ENCODE measurements at regions not wholly inside any gene's neighbourhood (a gene's known extent, or its start where the extent isn't known, plus 50 kb on each side); places are given as distances from the start of the nearest gene placed in this dataset.
"Not testable (repeated sequence)": the region's sequence is repeated elsewhere in the genome, so short reads cannot be mapped to it uniquely, and the experiment has no call there.

DNA sequence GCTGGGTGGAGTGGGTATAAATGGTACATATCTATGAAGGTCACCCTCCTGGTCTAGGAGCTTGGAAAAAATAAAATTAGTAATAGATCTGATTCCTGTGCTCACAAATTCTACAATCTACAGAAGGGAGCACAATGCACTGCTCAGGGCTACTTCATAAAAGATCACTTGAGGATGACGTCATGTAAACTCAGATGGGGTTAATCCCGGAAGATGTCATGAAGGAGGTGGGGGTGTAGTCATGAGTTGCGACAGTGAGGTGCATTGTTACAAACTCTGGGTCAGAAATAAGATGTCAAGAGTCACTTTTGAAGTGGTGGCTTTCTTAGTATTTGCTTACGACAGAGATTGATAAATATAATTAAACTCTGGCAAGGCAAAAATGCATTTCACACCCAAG is 68.2 kb downstream of the LHX9 start:
- no peak for DNase-seq (ENCODE audit: low spot score)

DNA sequence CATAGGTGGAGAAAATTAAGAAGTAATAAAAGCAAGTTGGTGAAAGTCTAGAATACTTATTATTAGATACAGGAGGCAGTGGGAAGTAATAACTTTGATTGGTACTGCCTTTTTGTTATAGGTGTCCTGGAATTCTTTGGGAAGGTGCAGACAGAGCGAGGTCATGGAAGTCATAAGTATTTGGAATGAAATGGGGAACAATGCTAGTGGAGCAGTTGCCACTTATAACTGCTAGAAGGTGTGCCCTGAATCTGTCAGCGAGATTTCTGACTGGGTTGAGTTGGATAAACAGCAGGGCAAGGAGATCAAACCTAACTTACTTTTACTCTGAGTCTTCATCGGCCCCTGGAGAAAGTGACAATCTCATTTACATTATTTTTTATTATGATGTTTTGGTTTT is 69.6 kb downstream of the LHX9 start:
- no peak for DNase-seq (ENCODE audit: low spot score)

DNA sequence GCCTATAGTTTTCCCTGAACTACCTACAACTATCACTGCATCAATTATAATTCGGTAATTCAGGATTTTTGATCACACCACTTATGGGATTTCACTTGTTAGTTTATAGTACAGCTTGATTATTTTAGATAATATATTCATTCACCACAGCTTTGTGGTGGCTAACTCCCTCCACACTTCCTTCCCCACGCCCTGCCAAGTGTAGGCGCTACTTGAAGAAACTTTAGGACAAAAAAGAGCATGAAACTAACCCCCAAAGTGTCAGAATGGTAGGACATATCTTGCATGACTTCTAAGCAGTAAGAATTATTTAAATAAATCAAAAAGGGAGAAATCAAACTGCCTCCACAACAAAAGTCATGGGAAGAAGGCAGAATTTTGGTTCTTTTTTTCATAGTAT is 70.1 kb downstream of the LHX9 start:
- DNase-seq (ENCODE audit: low spot score), result no peak

DNA sequence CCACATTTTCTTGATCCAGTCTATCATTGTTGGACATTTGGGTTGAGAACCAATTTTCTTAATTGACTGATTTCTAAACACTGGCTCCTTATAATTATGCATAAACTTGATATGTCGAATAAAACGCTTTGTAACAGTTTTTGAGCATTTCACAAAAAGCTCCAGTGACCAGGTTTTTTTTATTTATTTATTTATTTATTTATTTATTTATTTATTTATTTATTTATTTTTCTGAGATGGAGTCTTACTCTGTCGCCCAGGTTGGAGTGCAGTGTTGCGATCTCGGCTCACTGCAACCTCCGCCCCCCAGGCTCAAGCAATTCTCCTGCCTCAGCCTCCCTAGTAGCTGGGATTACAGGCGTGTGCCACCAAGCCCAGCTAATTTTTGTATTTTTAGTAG is 71.4 kb downstream of the LHX9 start:
- DNase-seq (ENCODE audit: low spot score), result not testable (repeated sequence)

DNA sequence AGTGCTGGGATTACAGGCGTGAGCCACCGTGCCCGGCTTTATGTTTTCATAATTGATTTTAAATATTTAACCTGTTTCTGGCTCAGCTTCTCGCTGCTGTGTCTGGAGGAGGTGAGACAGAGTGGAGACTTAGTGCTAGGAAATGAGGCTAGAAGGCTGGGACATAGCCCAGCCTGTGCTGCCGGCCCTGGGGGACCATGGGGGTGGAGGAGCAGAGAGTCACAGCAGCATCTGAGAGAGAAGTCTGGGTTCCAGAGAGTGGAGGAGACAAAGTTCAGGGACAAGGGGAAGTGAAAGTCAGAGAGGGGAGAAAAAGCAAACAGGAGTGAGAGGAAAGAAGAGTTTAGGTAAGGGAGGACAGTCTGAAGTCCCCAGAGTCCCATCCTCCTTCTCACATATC is 71.9 kb downstream of the LHX9 start:
- no peak for DNase-seq (ENCODE audit: low spot score)

DNA sequence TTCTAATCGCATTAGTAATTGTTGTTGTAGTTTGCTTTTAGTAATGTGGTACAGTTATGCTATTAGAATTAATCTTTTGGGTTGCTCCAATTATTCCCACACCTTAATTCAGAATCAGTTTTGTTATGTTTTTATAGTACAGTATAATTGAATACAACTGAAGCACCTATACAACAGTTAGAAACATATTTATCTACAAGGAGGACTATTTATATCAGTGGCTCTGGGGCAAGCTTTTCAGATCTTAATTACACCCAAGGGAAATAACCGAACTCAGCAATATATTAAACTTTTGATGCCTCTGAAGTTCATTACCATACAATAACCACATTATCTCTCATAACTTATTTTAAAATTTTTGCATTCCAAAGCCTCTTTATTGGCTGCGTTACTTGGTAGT is 74.4 kb downstream of the LHX9 start:
- DNase-seq (ENCODE audit: low spot score), result no peak

DNA sequence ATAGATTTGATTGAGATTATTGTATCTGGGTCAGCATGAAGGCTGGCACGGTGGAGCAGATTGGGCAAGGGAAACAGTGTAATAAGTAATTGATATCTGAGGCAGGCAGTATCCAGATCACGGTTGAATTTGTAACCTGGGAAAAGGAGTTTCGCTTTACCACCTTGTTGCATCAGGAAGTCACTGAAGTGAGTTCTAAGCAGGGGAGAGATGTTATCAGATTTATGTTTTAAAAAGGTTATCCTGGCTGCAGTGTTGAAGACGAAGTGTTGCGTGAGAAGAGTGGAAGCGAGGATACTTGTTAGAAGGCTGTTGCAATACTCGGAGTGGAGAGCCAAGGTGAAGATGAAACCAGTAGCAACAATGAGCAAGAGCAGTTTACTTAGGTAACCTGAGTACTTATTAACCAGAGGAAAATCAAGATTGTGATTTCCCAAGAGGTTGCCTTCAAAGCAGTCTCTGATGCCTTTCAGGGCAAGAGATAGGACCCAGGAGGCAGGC is 77.8 kb downstream of the LHX9 start:
- DNase-seq (ENCODE audit: low spot score), result no peak

DNA sequence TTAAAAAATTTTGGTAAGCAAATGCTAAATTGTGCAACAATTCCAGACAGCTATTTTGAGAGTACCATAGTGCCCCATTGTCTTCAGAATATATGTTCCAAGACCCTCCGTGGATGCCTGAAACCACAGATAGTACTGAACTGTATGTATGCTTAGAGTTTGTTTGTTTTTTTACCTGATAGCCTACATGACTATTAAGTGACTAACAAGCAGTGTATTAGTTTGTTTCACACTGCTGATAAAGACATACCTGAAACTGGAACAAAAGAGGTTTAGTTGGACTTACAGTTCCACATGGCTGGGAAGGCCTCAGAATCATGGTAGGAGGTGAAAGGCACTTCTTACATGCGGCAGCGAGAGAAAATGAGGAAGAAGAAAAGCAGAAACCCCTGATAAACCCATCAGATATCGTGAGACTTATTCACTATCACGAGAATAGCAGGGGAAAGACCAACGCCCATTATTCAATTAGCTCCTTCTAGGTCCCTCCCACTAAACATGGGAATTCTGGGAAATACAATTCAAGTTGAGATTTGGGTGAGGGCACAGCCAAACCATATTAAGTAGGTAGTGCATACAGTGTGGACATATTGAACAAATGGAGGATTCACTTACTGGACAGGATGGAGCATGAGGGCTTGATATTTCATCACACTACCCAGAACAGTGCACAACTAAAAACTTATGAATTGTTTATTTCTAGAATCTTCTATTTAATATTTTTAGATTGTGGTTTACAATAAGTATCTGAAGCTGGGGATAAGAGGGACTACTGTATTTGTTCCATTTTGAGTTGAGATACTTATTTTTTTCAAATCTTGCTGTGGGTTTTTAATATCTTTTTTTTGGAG is 78.5 kb downstream of the LHX9 start:
- DNase-seq (ENCODE audit: low spot score), result no peak

DNA sequence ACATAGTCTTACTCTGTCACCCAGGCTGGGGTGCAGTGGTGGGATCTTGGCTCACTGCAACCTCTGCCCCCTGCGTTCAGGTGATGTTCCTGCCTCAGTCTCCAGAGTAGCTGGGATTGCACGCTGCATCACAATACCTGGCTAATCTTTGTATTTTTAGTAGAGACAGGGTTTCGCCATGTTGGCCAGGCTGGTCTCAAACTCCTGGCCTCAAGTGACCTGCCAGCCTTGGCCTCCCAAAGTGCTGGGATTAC is 79.0 kb downstream of the LHX9 start:
- not testable (repeated sequence) for DNase-seq (ENCODE audit: low spot score)

DNA sequence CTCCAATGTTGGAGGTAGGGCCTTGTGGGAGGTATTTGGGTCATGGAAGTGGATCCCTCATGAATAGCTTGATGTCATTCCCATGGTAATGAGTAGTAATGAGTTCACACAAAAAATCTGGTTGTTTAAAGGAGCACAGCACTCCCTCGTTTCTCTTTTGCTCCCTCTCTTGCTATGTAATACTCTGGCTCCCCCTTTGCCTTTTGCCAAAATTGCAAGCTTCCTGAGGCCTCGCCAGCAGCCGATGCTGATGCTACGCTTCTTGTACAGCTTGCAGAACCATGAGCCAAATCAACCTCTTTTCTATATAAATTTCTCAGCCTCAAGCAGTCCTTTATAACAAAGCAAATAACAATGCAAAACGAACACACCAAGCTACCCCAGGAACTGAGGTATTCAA is 80.9 kb downstream of the LHX9 start:
- no peak for DNase-seq (ENCODE audit: low spot score)

DNA sequence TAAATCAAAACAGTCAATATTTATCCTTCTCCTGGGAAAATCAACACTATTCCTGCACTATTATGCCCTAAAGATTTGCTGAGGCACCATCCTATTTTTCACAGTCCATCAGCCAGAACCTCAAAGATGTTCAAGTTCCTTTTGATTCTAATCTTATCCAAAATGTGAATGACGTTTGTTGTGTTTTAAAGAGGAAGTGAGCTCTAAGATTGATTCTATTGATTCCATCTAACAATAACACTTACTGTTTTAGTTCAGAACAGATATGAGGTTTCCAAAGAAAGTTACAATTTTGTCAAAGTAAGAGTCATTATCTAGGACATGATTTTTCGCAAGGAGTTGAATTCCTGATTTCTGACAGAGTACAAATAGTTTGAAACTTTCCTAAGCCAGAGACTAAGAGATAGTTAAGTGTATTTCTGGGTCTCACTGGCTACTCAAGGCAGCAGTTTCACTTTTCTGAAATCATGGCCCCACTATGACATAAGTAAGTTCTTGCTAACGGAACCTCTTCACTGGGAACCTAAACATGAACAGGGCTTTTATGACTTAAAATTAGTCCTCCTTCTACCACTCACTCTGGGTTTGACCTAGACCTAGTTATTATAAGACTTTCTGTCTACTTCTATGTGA is 84.7 kb downstream of the LHX9 start:
- no peak for DNase-seq (ENCODE audit: low spot score)

DNA sequence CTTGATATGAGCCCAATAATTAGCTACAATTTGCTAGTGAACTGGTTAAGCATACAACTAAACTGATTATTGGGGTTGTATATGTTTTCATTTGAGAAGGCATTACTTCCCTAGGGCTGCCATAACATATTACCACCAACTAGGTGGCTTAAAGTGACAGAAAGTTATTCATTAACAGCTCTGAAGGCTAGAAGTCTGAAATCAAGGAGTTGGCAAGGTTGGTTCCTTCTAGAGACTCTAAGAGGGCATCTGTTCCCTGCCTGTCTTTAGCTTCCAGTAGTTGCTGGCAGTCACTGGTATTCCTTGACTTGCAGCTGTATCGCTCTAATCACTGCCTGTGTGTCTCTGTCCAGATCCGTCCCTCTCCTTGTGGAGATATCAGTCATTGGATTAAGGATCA is 86.3 kb downstream of the LHX9 start:
- DNase-seq (ENCODE audit: low spot score), result no peak

DNA sequence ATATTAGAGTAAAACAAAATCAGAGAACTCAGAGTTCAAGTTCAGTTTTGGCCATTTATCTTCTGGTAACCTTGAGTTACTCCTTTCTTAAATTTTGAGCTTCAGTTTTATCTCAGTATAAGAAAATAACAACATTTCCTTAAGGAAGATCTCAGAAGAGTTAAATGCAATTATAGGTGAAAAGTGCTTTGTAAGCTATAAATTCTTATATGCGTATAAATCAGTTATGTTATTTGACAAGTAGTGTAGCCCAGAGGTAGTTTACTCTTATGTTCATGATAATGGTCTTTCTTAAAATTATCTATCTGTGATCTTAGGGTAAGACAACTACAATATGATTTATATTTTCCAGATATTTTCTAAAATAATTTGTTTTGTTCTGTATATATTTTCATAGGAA is 89.8 kb downstream of the LHX9 start:
- DNase-seq (ENCODE audit: low spot score), result no peak

DNA sequence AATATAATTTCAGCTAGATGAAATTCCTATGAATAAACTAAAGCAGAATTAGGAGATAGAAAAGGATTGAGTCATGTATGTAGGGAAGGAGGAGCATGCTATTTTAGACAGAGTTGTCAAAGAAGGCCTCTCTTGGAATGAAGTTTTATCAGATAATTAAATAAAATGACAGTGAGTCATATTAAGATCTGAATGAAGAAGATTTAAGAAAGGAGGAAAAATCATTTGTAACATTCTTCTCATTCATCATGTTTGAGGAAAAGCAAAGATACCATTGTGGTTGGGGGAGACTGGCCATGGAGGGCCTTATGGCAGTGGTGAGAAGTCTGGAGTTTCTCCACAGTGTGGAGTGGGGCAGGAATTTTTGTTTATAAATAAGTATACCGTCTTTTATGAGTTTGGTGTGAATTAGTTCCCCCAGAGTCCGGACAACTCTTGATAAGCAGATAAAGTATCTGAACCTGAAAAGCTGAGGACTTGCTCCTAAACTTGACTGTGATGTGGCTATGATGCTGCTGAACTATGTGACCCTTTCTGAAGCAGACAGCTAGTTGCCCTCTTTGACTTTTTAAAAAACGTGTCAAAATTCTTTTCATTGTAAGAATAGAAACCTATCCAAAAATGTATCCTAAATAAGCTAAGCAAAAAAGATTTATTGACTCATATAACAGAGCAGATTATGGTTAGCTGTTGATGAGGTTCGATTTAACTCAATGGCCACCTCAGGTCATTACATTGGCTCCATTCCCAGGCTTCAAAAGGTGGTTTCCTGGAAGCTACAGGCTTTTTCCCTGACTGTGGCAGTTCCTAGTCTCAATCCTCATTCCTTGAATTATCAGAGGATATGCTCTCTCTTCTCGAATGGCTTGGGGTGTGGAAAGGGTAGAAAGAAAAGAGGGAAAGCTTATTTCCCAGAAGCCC is 90.8 kb downstream of the LHX9 start:
- no peak for DNase-seq (ENCODE audit: low spot score)

DNA sequence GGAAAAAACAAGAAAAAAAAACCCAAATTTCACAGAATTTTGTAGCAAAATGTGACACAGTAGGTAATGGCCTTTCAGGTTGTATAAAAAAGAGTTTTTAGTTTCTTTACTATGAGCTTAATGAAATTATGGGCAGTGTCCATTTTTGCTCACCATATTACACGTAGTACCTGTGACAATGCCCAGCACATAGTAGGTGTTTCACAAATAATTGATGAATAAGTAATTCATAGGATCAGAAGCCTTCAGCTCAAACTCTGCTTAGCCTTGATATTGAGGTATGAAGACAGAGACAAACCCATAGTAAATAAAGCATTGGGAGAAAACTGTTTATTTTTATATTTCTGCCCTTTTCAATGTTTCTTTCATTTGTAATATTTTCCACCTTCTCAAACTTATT is 97.2 kb downstream of the LHX9 start:
- DNase-seq (ENCODE audit: low spot score), result no peak

DNA sequence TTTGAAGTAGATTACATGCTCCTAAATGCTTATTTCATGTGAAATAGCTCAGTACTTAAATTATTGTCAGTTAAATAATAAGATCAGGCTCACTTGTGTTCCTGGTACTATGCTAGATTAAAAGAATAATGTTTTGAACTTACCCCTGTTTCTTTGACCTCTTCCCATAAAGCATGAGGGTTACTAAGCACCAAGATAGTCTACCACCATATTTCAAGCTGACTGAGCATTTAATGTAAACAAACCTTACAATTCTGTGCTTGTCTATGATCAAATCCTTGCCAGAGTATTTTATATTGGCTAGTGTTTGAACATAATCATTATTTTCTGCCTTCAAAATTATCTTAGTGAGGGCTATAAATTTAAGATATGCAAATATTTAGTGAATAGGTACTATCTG is 98.1 kb downstream of the LHX9 start:
- DNase-seq (ENCODE audit: low spot score), result no peak

DNA sequence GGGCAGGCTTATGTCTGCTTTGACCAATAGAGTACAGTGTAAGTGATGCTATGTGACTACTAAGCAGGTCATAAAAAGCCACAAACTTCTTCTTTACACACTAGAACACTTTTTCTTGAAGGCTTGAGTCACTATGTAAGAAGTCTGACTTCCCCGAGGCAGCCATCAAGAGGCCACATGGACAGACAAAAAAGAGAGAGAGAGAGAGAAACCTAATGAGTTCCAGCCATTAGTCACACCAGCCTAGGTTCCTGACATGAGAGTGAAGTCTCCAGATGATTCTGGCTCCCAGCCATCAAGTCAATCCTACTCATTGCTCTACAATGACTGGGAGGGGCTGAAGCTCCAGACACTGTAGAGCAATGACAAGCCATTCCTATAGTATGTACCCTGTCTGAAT is 101.4 kb downstream of the LHX9 start:
- no peak for DNase-seq (ENCODE audit: low spot score)

DNA sequence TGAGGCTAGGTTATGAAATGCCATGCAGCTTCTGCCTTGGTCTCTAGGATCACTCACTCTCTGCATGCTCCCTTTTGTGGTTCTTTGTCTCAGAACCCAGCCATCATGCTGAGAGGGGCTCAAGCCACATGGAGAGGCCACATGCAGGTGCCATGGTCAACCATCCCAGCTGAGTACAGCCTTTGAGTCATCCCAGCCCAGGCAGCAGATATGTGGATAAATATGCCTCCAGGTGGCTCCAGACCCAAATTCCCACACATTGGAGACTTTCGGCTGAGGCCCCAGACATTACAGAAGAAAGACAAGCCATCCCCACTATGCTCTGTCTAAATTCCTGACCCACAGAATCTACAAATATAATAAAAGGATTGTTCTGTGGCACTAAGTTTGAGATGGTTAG is 102.0 kb downstream of the LHX9 start:
- no peak for DNase-seq (ENCODE audit: low spot score)

DNA sequence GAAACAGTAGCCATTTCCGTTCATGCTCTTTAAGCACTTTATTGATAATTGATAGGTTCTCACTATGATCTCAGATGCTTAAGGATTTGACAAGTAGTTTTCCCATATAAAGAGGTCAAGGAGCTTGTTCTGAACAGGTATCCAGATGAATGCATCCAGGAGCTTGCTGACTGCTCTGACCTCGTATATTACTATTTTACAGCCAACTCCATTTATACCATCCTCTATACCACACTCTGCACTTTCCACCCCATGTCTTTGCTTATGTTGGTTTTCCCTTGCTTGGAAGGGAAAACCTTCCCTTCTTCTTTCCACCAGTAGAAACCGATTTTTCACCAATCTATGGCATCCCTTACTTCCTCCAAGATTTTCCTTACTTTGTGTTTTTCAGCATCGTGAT is 107.2 kb downstream of the LHX9 start:
- DNase-seq (ENCODE audit: low spot score), result no peak

DNA sequence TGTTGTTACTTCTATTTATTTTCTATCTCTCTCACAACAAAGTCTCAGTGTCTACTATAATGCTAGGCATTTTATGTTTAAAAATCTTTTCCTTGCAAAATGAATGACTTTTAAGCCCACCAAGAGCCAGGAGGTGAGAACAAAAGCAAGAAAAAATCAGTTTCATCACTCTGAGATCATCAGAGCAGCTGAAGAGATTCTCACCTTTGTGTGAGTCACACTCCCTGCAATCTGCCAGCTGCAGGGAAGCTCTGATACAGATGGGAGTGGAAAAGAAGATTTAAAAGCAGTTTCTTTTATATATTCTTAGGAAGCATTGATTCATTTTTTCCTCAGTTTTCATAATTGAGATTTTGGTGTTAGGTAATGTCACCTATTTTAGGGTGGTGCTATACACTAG is 107.6 kb downstream of the LHX9 start:
- no peak for DNase-seq (ENCODE audit: low spot score)

DNA sequence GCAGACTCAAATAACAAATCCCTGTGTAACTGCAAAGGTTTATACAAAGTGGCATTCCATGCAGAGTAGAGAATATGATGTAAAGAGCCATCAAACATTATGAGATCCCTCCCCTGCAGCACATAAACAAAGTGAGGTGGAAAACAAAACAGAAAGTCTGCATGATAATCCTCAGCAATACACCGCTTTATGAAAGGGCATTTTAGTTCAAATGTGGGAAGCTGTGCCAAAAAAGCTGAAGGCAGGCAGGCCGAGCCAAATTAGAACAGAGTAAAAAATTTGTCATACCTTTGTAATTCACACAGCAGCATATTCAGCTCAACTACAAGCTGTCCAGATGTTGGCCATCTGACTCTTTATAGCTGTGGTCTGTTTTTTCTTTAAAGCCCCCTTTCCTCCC is 113.5 kb downstream of the LHX9 start:
- DNase-seq (ENCODE audit: low spot score), result no peak

DNA sequence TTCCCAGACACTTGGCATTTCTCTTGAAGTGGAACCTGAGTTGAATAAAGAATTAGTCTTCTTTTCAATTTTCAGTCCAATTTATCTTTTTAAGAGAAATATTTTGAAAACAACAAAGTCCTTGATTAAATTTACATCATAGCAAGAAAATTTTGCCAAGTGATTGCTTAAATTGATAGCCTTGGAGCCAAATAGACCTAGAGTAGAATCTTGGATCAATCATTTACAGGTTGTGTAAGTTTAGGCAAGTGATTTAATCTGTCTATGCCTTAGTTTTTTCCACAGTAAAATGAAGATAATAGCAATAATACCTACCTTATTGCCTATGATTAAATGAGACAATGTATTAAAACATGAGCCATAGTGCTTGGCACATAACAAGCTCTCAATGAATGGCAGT is 113.9 kb downstream of the LHX9 start:
- DNase-seq (ENCODE audit: low spot score), result no peak

DNA sequence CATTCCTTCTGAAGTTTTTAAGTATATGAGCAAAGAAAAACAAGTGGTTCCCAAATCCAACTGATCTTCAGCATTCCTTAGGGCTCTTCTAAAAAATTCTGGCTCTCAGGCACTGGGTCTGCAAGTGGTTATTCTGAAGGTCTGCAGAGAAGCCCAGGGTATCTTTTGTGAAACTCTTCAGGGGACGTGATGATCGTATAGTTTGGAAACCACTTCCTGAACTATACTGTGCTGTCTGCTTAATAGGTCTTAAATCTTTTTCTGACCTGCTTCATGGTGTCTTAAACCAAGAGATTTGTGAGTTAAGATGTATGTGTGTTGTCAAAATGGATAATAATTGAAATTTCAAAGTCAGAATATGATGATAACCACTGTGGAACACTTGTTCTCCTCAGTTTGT is 115.5 kb downstream of the LHX9 start:
- DNase-seq (ENCODE audit: low spot score), result no peak

All from hematopoietic multipotent progenitor cell treated with erythropoietin and hydrocortisone succinate and interleukin-3 and kit ligand, for 17 days (in vitro differentiated cells).